C4-2B (cell line): ENCODE measurements at regions not wholly inside any gene's neighbourhood (a gene's known extent, or its start where the extent isn't known, plus 50 kb on each side); places are given as distances from the start of the nearest gene placed in this dataset.

ENCODE experiments used
- ZFX ChIP-seq: fragments of 450-650 bp; IDR thresholded peaks from 2 replicates; pipeline ENCODE4 v1.6.1; 2017
- TF ChIP-seq, protein P1 (sequence below): fragments of 450-650 bp; conservative IDR thresholded peaks from 2 replicates; pipeline ENCODE4 v1.5.1; 2017; ENCODE audit warnings: mild to moderate bottlenecking

DNA sequence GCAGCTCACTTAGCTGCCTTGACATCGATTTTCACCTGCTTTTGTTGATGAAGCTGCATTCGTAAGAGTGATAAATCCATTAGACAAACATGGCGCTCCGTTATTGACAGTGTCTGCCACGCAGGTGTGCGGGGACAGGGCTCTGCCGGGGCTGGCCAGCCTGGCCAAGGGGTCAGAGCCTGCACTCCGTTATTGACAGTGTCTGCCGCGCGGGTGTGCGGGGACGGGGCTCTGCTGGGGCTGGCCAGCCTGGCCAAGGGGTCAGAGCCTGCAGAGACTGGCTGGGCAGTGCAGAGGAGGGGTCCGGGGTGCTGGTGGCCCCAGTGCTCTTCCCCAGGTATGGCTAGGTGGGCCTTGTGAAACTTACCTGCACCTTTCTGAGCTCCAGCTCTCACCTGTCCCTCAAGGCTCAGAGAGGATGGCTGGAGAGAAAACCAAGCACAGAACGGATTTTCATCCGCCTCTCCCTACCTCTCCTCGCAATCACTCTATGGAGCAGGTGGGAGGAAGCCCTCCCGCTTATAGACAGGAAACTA lies 101.6 kb upstream of the B3GAT1 start:
- TF ChIP-seq, protein P1, sequence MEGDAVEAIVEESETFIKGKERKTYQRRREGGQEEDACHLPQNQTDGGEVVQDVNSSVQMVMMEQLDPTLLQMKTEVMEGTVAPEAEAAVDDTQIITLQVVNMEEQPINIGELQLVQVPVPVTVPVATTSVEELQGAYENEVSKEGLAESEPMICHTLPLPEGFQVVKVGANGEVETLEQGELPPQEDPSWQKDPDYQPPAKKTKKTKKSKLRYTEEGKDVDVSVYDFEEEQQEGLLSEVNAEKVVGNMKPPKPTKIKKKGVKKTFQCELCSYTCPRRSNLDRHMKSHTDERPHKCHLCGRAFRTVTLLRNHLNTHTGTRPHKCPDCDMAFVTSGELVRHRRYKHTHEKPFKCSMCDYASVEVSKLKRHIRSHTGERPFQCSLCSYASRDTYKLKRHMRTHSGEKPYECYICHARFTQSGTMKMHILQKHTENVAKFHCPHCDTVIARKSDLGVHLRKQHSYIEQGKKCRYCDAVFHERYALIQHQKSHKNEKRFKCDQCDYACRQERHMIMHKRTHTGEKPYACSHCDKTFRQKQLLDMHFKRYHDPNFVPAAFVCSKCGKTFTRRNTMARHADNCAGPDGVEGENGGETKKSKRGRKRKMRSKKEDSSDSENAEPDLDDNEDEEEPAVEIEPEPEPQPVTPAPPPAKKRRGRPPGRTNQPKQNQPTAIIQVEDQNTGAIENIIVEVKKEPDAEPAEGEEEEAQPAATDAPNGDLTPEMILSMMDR: no peak
- TF ChIP-seq ZFX: no peak
